IPS DF 4.7 (cell line): ENCODE measurements at regions not wholly inside any gene's neighbourhood (a gene's known extent, or its start where the extent isn't known, plus 50 kb on each side); places are given as distances from the start of the nearest gene placed in this dataset.

Experiments used
- DNase-seq: peaks from one replicate; pipeline ENCODE4 v3.0.0-alpha.2; 2013; ENCODE audit warnings: low spot score; ENCODE audit errors: extremely low read depth

GRCh38 chr4:22978656-22979055 is 285.9 kb downstream of the GBA3 start:
- DNase-seq: no peak

- no peak for DNase-seq
These were observed 277.9 kb downstream of the GBA3 start for GRCh38 chr4:22970665-22971064.

GRCh38 chr4:22969287-22969896 is 276.7 kb downstream of the GBA3 start:
- DNase-seq: no peak

GRCh38 chr4:22962295-22962694 is 269.6 kb downstream of the GBA3 start:
- DNase-seq: peak; percentile 25

GRCh38 chr4:22959483-22959882 is 266.7 kb downstream of the GBA3 start:
- DNase-seq: no peak

- no peak for DNase-seq
These were observed 265.1 kb downstream of the GBA3 start for GRCh38 chr4:22957774-22958309.

- DNase-seq: no peak
These were observed 256.6 kb downstream of the GBA3 start for GRCh38 chr4:22949161-22949855.

- DNase-seq: no peak
These were observed 255.1 kb downstream of the GBA3 start for GRCh38 chr4:22947851-22948250.

GRCh38 chr4:22942920-22943559 is 250.3 kb downstream of the GBA3 start:
- peak; percentile 36 for DNase-seq

- DNase-seq: no peak
These were observed 249.1 kb downstream of the GBA3 start for GRCh38 chr4:22941688-22942375.

- DNase-seq: no peak
These were observed 239.6 kb downstream of the GBA3 start for GRCh38 chr4:22932326-22932725.

GRCh38 chr4:22922426-22922825 is 229.7 kb downstream of the GBA3 start:
- no peak for DNase-seq

GRCh38 chr4:22921936-22922335 is 229.2 kb downstream of the GBA3 start:
- DNase-seq: no peak

GRCh38 chr4:22911285-22911684 is 218.5 kb downstream of the GBA3 start:
- DNase-seq: no peak

- no peak for DNase-seq
These were observed 217.5 kb downstream of the GBA3 start for GRCh38 chr4:22910200-22910599.

GRCh38 chr4:22906045-22906444 is 213.3 kb downstream of the GBA3 start:
- no peak for DNase-seq

GRCh38 chr4:22903913-22904312 is 211.2 kb downstream of the GBA3 start:
- DNase-seq: no peak

GRCh38 chr4:22901631-22902030 is 208.9 kb downstream of the GBA3 start:
- DNase-seq: no peak

- DNase-seq: no peak
These were observed 208.1 kb downstream of the GBA3 start for GRCh38 chr4:22900876-22901275.

GRCh38 chr4:22897520-22898108 is 204.9 kb downstream of the GBA3 start:
- DNase-seq: no peak

- DNase-seq: no peak
These were observed 202.7 kb downstream of the GBA3 start for GRCh38 chr4:22895482-22895881.

- DNase-seq: no peak
These were observed 191.4 kb downstream of the GBA3 start for GRCh38 chr4:22884157-22884556.
